ENCODE measurements at regions not wholly inside any gene's neighbourhood (a gene's known extent, or its start where the extent isn't known, plus 50 kb on each side); places are given as distances from the start of the nearest gene placed in this dataset.

DNA sequence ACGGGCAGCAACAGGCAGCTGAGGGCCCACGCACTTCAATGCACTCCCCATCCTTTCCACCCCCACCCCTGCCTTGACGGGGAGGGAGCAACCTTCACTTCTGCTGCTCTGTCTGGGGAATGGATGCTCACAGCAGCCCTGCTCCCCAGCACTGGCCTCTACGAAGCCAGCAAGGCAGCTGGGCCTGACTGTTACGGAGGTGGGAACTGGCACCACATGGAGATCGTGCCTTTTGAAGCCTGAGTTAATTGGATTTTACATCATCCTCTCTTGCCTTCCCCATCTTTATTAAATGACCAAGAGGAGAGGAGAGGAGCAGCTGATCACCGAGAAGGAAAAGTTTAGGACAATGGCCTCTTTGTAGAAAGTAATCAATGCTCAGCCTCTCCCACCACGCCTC lies 187.0 kb upstream of the RPL38 start:
- Histone ChIP-seq H3K79me1 (ENCODE audit: low read depth, low read length) (no peaks in the 10 kb centered on the region; the same call in 1 of the 2 replicates), H2BK20ac (ENCODE audit: low read length) (no peak overlapping the region), H3K4ac (replicated peaks; ENCODE audit: insufficient read length, low read depth, low read length) (no peak overlapping the region), H2BK120ac (replicated peaks; ENCODE audit: low read depth, low read length) (no peak overlapping the region), H4K20me1 (replicated peaks in 1 of 2; ENCODE audit: control insufficient read depth in 1 of 2, insufficient read depth in 2 of 2, low read length in 2 of 2) (no peaks in the 10 kb centered on the region), H3K18ac (ENCODE audit: extremely low read depth, low read length) (no peak overlapping the region), H2BK12ac (ENCODE audit: low read depth, low read length) (no peak overlapping the region), H3K36me3 (ENCODE audit: control insufficient read depth in 2 of 4, insufficient read depth in 4 of 4, low read length in 3 of 4) (no peaks in the 10 kb centered on the region), H2AFZ (ENCODE audit: low read length) (0 out of 2 replicates have a peak overlapping the region, but pooled peaks have one; percentile 19), H2BK5ac (ENCODE audit: low read depth, low read length) (no peak overlapping the region), H4K91ac (replicated peaks; ENCODE audit: insufficient read length, low read length) (no peak overlapping the region), H3K4me1 (replicated peaks in 1 of 4; ENCODE audit: control insufficient read depth in 3 of 4, insufficient read depth in 4 of 4, low read length in 3 of 4) (peaks cover 0 to 4% (median under 1%) of the 10 kb centered on the region in 4 experiments; a peak in 4 of 7 replicates), H3K14ac (ENCODE audit: insufficient read length) (no peak overlapping the region), H3K27ac (ENCODE audit: low read depth, low read length) (no peak overlapping the region), H2AK5ac (ENCODE audit: low read depth, low read length) (no peak overlapping the region), H3K23me2 (ENCODE audit: low read depth, low read length) (no peaks in the 10 kb centered on the region), H3K56ac (replicated peaks; ENCODE audit: insufficient read length, low read depth, low read length) (no peak overlapping the region), H3K4me3 (ENCODE audit: extremely low read depth in 1 of 4, insufficient read depth in 2 of 4, low read depth in 3 of 4, low read length in 4 of 4) (no peak overlapping the region), H3K79me2 (ENCODE audit: control insufficient read depth in 1 of 2, insufficient read depth in 2 of 2, low read length in 2 of 2) (no peaks in the 10 kb centered on the region), H4K8ac (ENCODE audit: extremely low read depth, insufficient read depth, low read length) (no peak overlapping the region; the same call in 1 of the 2 replicates), H3K9ac (replicated peaks in 1 of 4; ENCODE audit: extremely low read depth in 1 of 4, low read depth in 3 of 4, low read length in 3 of 4) (no peak overlapping the region), H3K23ac (ENCODE audit: insufficient read length) (no peak overlapping the region), H2BK15ac (ENCODE audit: low read length) (peak overlapping the region; percentile 81; the same call in 1 of the 2 replicates), H3K27me3 (replicated peaks in 1 of 4; ENCODE audit: control insufficient read depth in 3 of 4, extremely low read depth in 1 of 4, insufficient read depth in 3 of 4, low read length in 3 of 4) (0 out of 7 replicates have a peak, but pooled peaks cover 0 to 2% (median 0%) of the 10 kb centered on the region in 4 experiments), H4K5ac (ENCODE audit: insufficient read length, low read depth, low read length) (no peak overlapping the region), H3K4me2 (ENCODE audit: insufficient read depth in 1 of 2, low read depth in 2 of 2, low read length in 2 of 2) (no peak overlapping the region), H3K9me3 (ENCODE audit: insufficient read depth in 2 of 2, low read depth in 1 of 2, low read length in 1 of 2) (no peaks in the 10 kb centered on the region)
- no peak for DNase-seq (ENCODE audit: low read depth in 1 of 2, low spot score in 2 of 2)
- POLR2A ChIA-PET (ENCODE audit: partially characterized antibody): no interaction called here
- WGBS, 2 experiments (ENCODE audit: extremely low coverage in 1 of 2, insufficient coverage in 1 of 2, insufficient read length in 1 of 2, insufficient replicate concordance in 2 of 2, low coverage in 1 of 2, low lambda C conversion rate in 2 of 2, missing lambda C conversion rate in 1 of 2): 76% methylated on average over 8 of the region's 8 CpGs; no CpG with 5 or more reads in 1 of the 2 experiments
- CTCF ChIA-PET (ENCODE audit: partially characterized antibody): interaction anchor here (0.9 to 11.3 kb wide), 7 partner anchors 11 to 87 kb away, joined by 3 to 110 read pairs (median 4); no protein-coding TSS in a partner anchor
- no peak for FAIRE-seq
- no peak for TF ChIP-seq RFX5 (IDR thresholded peaks at IDR 0.05; ENCODE audit: borderline replicate concordance, low read depth, low read length)
- TF ChIP-seq, protein P1, sequence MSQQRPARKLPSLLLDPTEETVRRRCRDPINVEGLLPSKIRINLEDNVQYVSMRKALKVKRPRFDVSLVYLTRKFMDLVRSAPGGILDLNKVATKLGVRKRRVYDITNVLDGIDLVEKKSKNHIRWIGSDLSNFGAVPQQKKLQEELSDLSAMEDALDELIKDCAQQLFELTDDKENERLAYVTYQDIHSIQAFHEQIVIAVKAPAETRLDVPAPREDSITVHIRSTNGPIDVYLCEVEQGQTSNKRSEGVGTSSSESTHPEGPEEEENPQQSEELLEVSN (IDR thresholded peaks at IDR 0.05): peak; percentile 76
- TF ChIP-seq, protein P2, sequence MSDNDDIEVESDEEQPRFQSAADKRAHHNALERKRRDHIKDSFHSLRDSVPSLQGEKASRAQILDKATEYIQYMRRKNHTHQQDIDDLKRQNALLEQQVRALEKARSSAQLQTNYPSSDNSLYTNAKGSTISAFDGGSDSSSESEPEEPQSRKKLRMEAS (IDR thresholded peaks at IDR 0.05): peak; percentile 57; the same call in 1 of the 2 replicates
